KMS-11 (cell line): ENCODE measurements at regions not wholly inside any gene's neighbourhood (a gene's known extent, or its start where the extent isn't known, plus 50 kb on each side); places are given as distances from the start of the nearest gene placed in this dataset.

ENCODE experiments used
- H2AFZ ChIP-seq: fragments of 200-600 bp; sonication (generic); 2 replicates; pipeline ENCODE4 v1.6.1; 2016; ENCODE audit warnings: antibody characterized with exemption, mixed run types, low read depth
- H3K27ac ChIP-seq: fragments of 200-600 bp; sonication (generic); 2 replicates; pipeline ENCODE4 v1.6.1; 2016; ENCODE audit warnings: mild to moderate bottlenecking, mixed run types
- H3K27me3 ChIP-seq: fragments of 200-600 bp; sonication (generic); 2 replicates; pipeline ENCODE4 v1.6.1; 2017; ENCODE audit warnings: mild to moderate bottlenecking, low read depth, mixed run types, moderate library complexity; ENCODE audit not compliant: insufficient read depth
- H3K36me3 ChIP-seq: fragments of 200-600 bp; sonication (generic); 2 replicates; pipeline ENCODE4 v1.6.1; 2017; ENCODE audit warnings: mild to moderate bottlenecking, mixed run types; ENCODE audit not compliant: insufficient read depth
- H3K4me1 ChIP-seq: fragments of 200-600 bp; sonication (generic); 2 replicates; pipeline ENCODE4 v1.6.1; 2016; ENCODE audit warnings: mild to moderate bottlenecking, low read depth, mixed run types; ENCODE audit not compliant: poor library complexity, severe bottlenecking
- H3K4me2 ChIP-seq: fragments of 200-600 bp; sonication (generic); 2 replicates; pipeline ENCODE4 v1.7.0; 2016; ENCODE audit warnings: mild to moderate bottlenecking, mixed run types
- H3K4me3 ChIP-seq: fragments of 200-600 bp; sonication (generic); IDR thresholded peaks from 2 replicates; pipeline ENCODE4 v1.6.1; 2017; ENCODE audit warnings: low read depth, low read length, mixed read lengths; ENCODE audit not compliant: insufficient read depth
- H3K79me2 ChIP-seq: fragments of 200-600 bp; sonication (generic); 2 replicates; pipeline ENCODE4 v1.6.1; 2016; ENCODE audit warnings: low read depth, mixed run types; ENCODE audit not compliant: insufficient read depth
- H3K9ac ChIP-seq: fragments of 200-600 bp; sonication (generic); 2 replicates; pipeline ENCODE4 v1.6.1; 2016; ENCODE audit warnings: mild to moderate bottlenecking, mixed run types
- H4K20me1 ChIP-seq: fragments of 200-600 bp; sonication (generic); 2 replicates; pipeline ENCODE4 v1.6.1; 2016; ENCODE audit warnings: mild to moderate bottlenecking, mixed run types; ENCODE audit not compliant: insufficient read depth
- CTCF ChIP-seq: fragments of 200-600 bp; sonication (generic); conservative IDR thresholded peaks from 2 replicates; pipeline ENCODE4 v1.6.1; 2017; ENCODE audit warnings: low read depth, mild to moderate bottlenecking, antibody characterized with exemption, low read length, moderate library complexity, mixed read lengths

- no peak overlapping the region for H3K4me3 ChIP-seq
- no peak overlapping the region for H3K4me2 ChIP-seq
- no peaks in the 10 kb centered on the region for H3K27me3 ChIP-seq
- no peaks in the 10 kb centered on the region for H3K79me2 ChIP-seq
- H3K9ac ChIP-seq = no peak overlapping the region
- H3K27ac ChIP-seq = no peak overlapping the region
- H4K20me1 ChIP-seq = no peaks in the 10 kb centered on the region
- no peaks in the 10 kb centered on the region for H3K4me1 ChIP-seq
- TF ChIP-seq CTCF = no peak
- H2AFZ ChIP-seq = no peak overlapping the region
- H3K36me3 ChIP-seq = no peaks in the 10 kb centered on the region
These were observed 123.4 kb upstream of the IFNE start for GRCh38 chr9:21605489-21605931.

- Histone ChIP-seq H3K4me1 (no peaks in the 10 kb centered on the region), H3K27me3 (no peaks in the 10 kb centered on the region), H3K9ac (no peak overlapping the region), H3K4me3 (no peak overlapping the region), H2AFZ (no peak overlapping the region), H3K27ac (no peak overlapping the region), H3K79me2 (no peaks in the 10 kb centered on the region), H4K20me1 (no peaks in the 10 kb centered on the region), H3K36me3 (no peaks in the 10 kb centered on the region), H3K4me2 (no peak overlapping the region)
- TF ChIP-seq CTCF = no peak
These were observed 125.5 kb upstream of the IFNE start for GRCh38 chr9:21607576-21607975.

GRCh38 chr9:21608200-21608599, 126.1 kb upstream of the IFNE start:
- Histone ChIP-seq H3K4me2 (no peak overlapping the region), H3K27ac (no peak overlapping the region), H4K20me1 (no peaks in the 10 kb centered on the region), H3K79me2 (no peaks in the 10 kb centered on the region), H2AFZ (no peak overlapping the region), H3K36me3 (no peaks in the 10 kb centered on the region), H3K4me1 (no peaks in the 10 kb centered on the region), H3K4me3 (no peak overlapping the region), H3K27me3 (no peaks in the 10 kb centered on the region), H3K9ac (no peak overlapping the region)
- TF ChIP-seq CTCF = no peak

GRCh38 chr9:21609506-21609905, 127.4 kb upstream of the IFNE start:
- no peaks in the 10 kb centered on the region for H4K20me1 ChIP-seq
- no peak overlapping the region for H3K4me3 ChIP-seq
- H3K27ac ChIP-seq = no peak overlapping the region
- no peaks in the 10 kb centered on the region for H3K4me1 ChIP-seq
- TF ChIP-seq CTCF = no peak
- no peak overlapping the region for H3K4me2 ChIP-seq
- H2AFZ ChIP-seq = no peak overlapping the region
- no peak overlapping the region for H3K9ac ChIP-seq
- H3K79me2 ChIP-seq = no peaks in the 10 kb centered on the region
- H3K36me3 ChIP-seq = no peaks in the 10 kb centered on the region
- H3K27me3 ChIP-seq = no peaks in the 10 kb centered on the region

GRCh38 chr9:21611891-21612290, 129.8 kb upstream of the IFNE start:
- H4K20me1 ChIP-seq = no peaks in the 10 kb centered on the region
- no peaks in the 10 kb centered on the region for H3K4me1 ChIP-seq
- no peak overlapping the region for H3K9ac ChIP-seq
- no peak overlapping the region for H3K4me3 ChIP-seq
- H3K79me2 ChIP-seq = no peaks in the 10 kb centered on the region
- TF ChIP-seq CTCF = no peak
- H3K4me2 ChIP-seq = no peak overlapping the region
- no peak overlapping the region for H3K27ac ChIP-seq
- no peaks in the 10 kb centered on the region for H3K36me3 ChIP-seq
- no peaks in the 10 kb centered on the region for H3K27me3 ChIP-seq
- no peak overlapping the region for H2AFZ ChIP-seq
